ENCODE measurements at regions not wholly inside any gene's neighbourhood (a gene's known extent, or its start where the extent isn't known, plus 50 kb on each side); places are given as distances from the start of the nearest gene placed in this dataset.

- Histone ChIP-seq H3K27me3 (ENCODE audit: insufficient read depth, low read length) (no peaks in the 10 kb centered on the region), H3K23ac (ENCODE audit: insufficient read length, low read depth, low read length) (no peak overlapping the region), H2BK20ac (ENCODE audit: low read depth, low read length, poor library complexity, severe bottlenecking) (no peak overlapping the region), H2BK15ac (ENCODE audit: low read depth, low read length) (no peak overlapping the region), H3K79me2 (ENCODE audit: insufficient read depth, low read length) (no peaks in the 10 kb centered on the region), H4K91ac (ENCODE audit: insufficient read length, low read depth, low read length) (no peak overlapping the region), H3K4ac (ENCODE audit: low read depth, low read length) (no peak overlapping the region), H4K8ac (replicated peaks; ENCODE audit: insufficient read length, low read depth, low read length) (no peak overlapping the region), H3T11ph (ENCODE audit: low read length) (no peak overlapping the region), H4K5ac (ENCODE audit: insufficient read length, low read depth, low read length) (no peak overlapping the region), H3K56ac (ENCODE audit: insufficient read length, low read depth, low read length) (no peak overlapping the region), H2AFZ (ENCODE audit: low read length) (no peak overlapping the region), H2BK12ac (ENCODE audit: insufficient read length, low read depth, low read length) (no peak overlapping the region), H3K9me3 (ENCODE audit: control insufficient read depth, low read depth, low read length) (no peaks in the 10 kb centered on the region), H3K14ac (ENCODE audit: insufficient read depth, low read length) (no peak overlapping the region), H3K9ac (ENCODE audit: extremely low read depth, insufficient read length, low read length) (no peak overlapping the region), H2AK5ac (ENCODE audit: insufficient read length, low read length) (no peak overlapping the region), H3K4me2 (ENCODE audit: insufficient read depth, insufficient read length, low read length) (no peak overlapping the region), H4K20me1 (ENCODE audit: control insufficient read depth, insufficient read depth, insufficient read length) (no peaks in the 10 kb centered on the region), H2BK120ac (ENCODE audit: low read depth, low read length, poor library complexity, severe bottlenecking) (no peak overlapping the region), H3K79me1 (ENCODE audit: insufficient read depth, low read depth, low read length, poor library complexity, severe bottlenecking) (no peaks in the 10 kb centered on the region), H2BK5ac (ENCODE audit: insufficient read length, low read length) (no peak overlapping the region), H3K4me1 (ENCODE audit: insufficient read depth, low read length) (no peaks in the 10 kb centered on the region), H3K23me2 (ENCODE audit: insufficient read length, low read depth, low read length, poor library complexity, severe bottlenecking) (no peaks in the 10 kb centered on the region), H3K27ac (ENCODE audit: insufficient read length, low read depth, low read length) (no peak overlapping the region), H3K18ac (ENCODE audit: insufficient read length, low read depth, low read length) (no peak overlapping the region)
- no peaks in the 10 kb centered on the region for H3K4me1 Mint-ChIP-seq
- H3K9me3 Mint-ChIP-seq = peaks cover 0 to 3% of the 10 kb centered on the region in 2 experiments; a peak in 2 of 5 replicates
- no peak overlapping the region for H3K4me3 Mint-ChIP-seq
- no peaks in the 10 kb centered on the region for H3K36me3 Mint-ChIP-seq (ENCODE audit: insufficient read depth in 1 of 3, low read depth in 3 of 3)
- no CpG with 5 or more reads among the region's 2 CpGs for WGBS (ENCODE audit: extremely low coverage, insufficient read length, low lambda C conversion rate)
- no peak for DNase-seq
- no peak for TF ChIP-seq CTCF (conservative IDR thresholded peaks at IDR 0.05)
- no peak overlapping the region for H3K27ac Mint-ChIP-seq
- H3K27me3 Mint-ChIP-seq (ENCODE audit: low read depth) = no peaks in the 10 kb centered on the region
These were observed 57.4 kb upstream of the FERD3L start for GRCh38 chr7:19202599-19202998.
